ENCODE measurements at regions not wholly inside any gene's neighbourhood (a gene's known extent, or its start where the extent isn't known, plus 50 kb on each side); places are given as distances from the start of the nearest gene placed in this dataset.
"Not testable (repeated sequence)": the region's sequence is repeated elsewhere in the genome, so short reads cannot be mapped to it uniquely, and the experiment has no call there.

GRCh38 chr21:38905752-38906151 lies 100.0 kb downstream of the ETS2 start:
- DNase-seq = no peak

GRCh38 chr21:38905328-38905727 lies 99.6 kb downstream of the ETS2 start:
- no peak for DNase-seq

- no peak for DNase-seq
Measured at GRCh38 chr21:38903690-38904139, 98.0 kb downstream of the ETS2 start.

GRCh38 chr21:38902608-38903445 lies 97.1 kb downstream of the ETS2 start:
- no peak for DNase-seq

GRCh38 chr21:38900499-38900898 lies 94.8 kb downstream of the ETS2 start:
- DNase-seq = no peak

GRCh38 chr21:38899985-38900384 lies 94.3 kb downstream of the ETS2 start:
- DNase-seq = not testable (repeated sequence)

GRCh38 chr21:38899277-38899947 lies 93.7 kb downstream of the ETS2 start:
- no peak for DNase-seq

- DNase-seq = no peak
Measured at GRCh38 chr21:38898422-38899096, 92.8 kb downstream of the ETS2 start.

- no peak for DNase-seq
Measured at GRCh38 chr21:38897532-38898421, 92.0 kb downstream of the ETS2 start.

GRCh38 chr21:38894899-38895298 lies 89.2 kb downstream of the ETS2 start:
- DNase-seq = no peak

GRCh38 chr21:38888991-38889561 lies 83.3 kb downstream of the ETS2 start:
- DNase-seq = no peak

- DNase-seq = no peak
Measured at GRCh38 chr21:38887749-38888148, 82.0 kb downstream of the ETS2 start.

- DNase-seq = no peak
Measured at GRCh38 chr21:38887062-38887686, 81.4 kb downstream of the ETS2 start.

- no peak for DNase-seq
Measured at GRCh38 chr21:38885909-38886308, 80.2 kb downstream of the ETS2 start.

GRCh38 chr21:38884440-38884839 lies 78.7 kb downstream of the ETS2 start:
- DNase-seq = no peak

- DNase-seq = no peak
Measured at GRCh38 chr21:38883142-38883541, 77.4 kb downstream of the ETS2 start.

GRCh38 chr21:38881131-38881530 lies 75.4 kb downstream of the ETS2 start:
- no peak for DNase-seq

- no peak for DNase-seq
Measured at GRCh38 chr21:38880577-38880966, 74.8 kb downstream of the ETS2 start.

GRCh38 chr21:38879912-38880576 lies 74.3 kb downstream of the ETS2 start:
- DNase-seq = no peak

GRCh38 chr21:38878379-38879179 lies 72.8 kb downstream of the ETS2 start:
- no peak for DNase-seq

Data from kidney glomerular epithelial cell (primary cell).